ENCODE measurements at regions not wholly inside any gene's neighbourhood (a gene's known extent, or its start where the extent isn't known, plus 50 kb on each side); places are given as distances from the start of the nearest gene placed in this dataset.
"Not testable (repeated sequence)": the region's sequence is repeated elsewhere in the genome, so short reads cannot be mapped to it uniquely, and the experiment has no call there.

DNA sequence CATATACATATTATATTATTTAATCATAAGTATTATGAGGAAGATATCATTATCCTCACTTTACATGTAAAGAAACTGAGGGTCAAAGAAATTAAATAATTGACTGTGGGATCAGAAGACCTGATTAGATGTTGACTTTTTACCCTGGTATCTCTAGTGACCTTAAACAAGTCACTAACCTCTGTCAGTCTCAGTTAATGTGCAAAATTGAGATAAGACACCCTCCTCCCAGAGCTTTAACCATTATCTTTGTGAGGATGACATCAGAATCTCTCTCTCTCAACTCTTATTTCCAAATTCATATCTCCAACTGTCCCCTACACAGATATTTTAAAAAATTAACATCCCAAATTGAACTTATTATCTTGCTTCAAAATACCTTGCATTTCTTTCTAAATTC, 177.8 kb downstream of the KLHL28 start:
- DNase-seq: no peak

DNA sequence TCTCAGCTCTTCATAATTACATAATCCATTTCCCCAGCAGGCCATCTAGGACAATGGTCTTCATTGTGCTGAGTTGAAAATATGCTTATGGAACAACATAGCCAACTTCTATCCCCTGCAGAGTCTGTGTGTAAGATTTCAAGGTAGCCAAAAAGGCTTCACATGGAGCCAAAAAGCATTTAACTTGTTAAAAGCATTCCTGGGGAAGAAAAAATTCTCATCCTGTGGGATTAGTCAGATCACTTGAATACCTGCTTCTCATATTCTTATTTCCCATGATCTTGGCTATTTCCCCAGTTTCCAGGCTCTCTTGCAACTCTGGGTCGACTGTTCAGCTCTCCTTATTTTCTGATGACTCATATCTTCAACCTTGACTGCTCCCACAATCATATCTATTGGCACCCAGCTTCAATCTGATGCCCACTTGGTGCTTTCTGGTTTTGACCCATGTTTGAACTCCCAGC, 178.9 kb downstream of the KLHL28 start:
- DNase-seq: no peak

DNA sequence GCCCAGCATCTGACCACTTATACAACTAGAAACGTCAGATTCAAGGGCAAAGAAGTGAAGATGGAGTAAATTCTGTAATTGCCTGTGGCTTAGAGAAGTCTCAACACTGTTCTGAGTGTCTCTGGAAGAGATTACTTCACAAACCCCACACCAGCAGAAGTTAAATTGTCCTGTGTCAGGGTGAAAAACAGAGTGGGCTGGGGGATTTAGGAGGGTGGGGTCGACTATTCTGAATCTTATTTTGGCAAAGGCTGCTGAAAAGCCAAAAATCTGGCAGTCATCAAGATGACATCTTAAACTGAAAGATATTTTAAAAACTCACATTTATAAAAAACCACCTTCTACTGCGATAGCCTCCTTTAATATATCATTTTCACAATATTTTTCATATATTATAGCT, 180.8 kb downstream of the KLHL28 start:
- no peak for DNase-seq

DNA sequence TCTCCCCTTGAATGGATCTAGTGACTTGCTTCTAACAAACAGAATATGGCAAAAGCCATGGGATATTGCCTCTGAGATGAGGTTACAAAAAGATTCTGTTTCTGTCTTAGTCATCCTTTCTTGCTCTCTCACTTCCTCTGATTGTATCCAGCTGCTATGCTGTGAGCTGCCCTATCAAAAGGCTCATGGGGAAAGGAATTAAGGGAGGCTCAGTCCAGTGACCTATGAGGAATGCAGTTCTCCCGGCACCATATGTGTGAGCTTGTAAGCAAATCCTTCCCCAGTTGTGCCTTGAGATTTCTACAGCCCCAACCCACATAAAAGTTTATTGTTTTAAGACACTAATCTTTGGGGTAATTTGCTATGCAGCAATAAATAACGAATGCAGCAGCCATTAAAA, 183.1 kb downstream of the KLHL28 start:
- DNase-seq: no peak

DNA sequence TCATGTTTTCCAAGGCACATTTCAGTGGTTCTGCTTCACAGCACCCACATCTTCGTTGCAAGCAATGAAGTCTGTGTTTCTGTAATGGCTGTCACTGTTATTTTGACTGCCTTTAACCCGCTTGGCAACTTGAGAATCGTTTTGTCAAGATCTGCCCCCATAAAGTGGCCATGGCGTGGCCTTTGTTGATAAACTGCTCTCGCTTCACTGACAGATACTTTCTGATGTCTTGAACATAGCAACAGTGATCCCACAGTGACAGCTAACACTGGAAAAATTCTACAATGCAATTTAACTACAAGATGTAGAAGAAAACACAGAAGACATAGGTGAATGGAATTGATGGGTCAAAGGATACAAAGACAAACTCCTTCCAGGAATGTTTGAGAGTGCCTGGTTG, 184.2 kb downstream of the KLHL28 start:
- no peak for DNase-seq

DNA sequence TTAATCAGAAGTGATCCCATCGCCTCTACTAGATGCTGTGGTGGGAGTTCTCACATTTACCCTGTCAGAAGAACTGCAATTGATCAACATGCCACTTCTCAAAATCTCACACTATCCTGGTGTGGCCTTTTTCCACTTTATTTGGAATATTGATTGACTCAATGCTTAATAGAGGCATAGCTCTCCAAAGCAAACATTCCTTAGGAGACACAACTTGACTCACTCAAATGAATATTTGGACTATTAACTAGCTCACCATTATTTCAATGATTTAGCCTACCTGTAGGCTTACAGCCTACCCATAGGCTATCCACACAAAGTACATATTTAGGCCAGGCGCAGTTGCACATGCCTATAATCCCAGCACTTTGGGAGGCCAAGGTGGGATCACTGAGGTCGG, 186.5 kb downstream of the KLHL28 start:
- no peak for DNase-seq

DNA sequence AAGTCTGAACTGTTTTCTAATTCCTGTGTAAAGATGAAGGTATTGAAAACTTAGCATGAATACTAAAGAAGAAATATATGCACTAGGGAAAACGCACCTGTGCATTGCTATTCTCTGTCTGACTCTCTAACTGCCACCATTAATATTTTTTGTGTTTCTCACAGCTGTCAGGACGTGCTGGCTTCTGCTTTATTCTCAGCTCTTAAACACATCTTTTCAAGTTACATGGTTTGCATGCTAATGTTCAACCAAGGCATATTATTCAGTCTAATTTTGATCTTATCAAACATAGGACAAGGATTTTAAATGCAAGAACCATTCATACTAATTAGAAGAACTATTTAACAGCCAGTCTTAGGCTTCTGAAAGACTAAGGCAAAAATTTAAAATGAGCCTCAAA, 187.4 kb downstream of the KLHL28 start:
- DNase-seq: no peak

DNA sequence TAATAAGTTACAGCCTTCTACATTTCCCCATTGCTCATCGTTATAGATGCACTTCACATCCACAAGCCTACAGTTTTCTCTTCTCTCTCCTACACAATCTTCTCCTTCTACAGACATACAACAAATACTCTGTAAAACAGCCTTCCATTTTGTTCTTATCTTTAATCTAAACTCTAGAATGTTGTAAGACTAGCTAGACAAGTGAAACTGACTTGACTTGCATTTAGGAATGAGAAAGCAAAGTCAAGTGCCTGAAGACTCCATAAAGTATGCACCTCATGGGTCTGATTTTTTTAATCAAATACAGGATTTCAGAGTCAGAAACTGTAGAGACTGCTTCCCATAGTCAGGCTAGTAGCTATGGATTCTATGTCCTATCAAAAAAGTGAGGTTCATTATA, 190.3 kb downstream of the KLHL28 start:
- DNase-seq: no peak

DNA sequence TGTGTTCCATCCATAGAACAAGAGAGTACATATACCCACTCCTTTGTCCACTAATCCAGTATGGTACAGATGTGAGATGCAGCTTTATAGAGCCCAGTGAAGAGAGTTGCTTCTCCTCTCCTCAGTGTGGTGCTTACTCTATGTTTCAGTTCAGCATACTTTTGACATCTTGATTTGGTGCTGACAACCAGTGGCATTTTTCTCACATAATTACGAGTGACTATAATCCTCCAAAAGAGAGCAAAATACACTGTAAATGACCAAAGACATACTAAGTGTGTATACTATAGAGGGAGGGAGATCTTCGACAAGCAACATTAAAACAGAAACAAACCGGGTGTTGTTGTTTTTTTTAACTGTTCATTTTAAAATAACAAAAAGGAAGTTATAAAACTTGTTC, 191.5 kb downstream of the KLHL28 start:
- DNase-seq: no peak

DNA sequence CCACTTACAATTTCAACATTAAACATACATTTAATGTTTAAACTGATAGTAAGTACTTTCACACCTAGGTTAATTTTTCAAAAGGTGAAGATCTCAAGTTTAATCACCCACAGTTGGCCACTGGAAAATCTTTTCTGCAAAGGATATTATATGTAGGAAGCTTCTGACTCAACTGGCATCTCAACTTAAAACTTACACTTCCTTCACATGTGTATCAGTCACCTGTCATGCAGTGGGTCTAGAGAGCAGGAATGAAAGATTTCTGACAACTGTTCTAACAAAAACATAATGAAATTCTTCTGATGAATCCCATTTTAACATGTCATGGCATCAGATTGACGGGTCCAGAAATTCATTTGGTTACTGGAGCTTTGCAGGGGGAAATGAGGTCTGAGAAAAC, 192.8 kb downstream of the KLHL28 start:
- no peak for DNase-seq

DNA sequence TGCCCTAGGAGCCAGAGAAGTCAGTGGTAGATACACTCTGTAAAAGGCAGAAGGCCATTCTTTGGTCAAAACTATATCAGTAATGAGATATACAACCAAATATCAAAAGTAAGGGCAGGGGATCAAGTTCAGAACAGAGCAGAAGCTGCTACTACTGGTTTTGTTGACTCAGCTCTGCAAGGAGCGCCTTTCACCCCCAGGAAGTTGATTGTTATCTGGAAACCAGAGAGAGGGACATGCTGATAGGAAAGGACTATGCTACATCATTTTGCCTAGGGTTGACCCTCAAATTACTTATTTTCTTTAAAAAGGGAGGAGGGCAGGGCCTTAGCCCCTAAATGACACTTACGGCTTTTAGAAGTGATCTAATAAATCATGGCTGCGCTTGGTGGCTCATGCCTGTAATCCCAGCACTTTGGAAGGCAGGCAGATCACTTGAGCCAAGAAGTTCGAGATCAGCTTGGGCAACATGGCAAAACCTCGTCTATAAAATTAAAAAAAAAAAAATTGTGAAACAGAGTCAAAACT, 194.0 kb downstream of the KLHL28 start:
- DNase-seq: no peak

DNA sequence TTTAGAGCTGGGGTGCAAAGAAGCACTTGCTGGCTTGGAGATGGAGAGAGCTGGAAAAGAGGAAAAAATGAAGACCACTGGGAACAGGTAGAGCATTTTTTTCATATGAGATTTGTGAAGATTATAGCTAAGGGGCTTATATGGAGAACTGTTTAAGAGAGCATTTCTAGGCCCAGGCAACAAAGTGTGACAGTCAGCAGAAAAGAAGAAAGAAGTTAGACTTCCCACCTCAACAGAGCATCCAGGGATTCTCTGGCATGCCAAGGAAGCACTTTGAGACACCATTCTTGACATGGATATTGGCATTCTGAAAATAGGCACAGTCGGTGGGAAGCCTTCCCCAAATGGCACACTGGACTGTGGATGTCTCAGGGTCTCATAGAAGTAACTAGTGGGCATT, 195.5 kb downstream of the KLHL28 start:
- DNase-seq: no peak

DNA sequence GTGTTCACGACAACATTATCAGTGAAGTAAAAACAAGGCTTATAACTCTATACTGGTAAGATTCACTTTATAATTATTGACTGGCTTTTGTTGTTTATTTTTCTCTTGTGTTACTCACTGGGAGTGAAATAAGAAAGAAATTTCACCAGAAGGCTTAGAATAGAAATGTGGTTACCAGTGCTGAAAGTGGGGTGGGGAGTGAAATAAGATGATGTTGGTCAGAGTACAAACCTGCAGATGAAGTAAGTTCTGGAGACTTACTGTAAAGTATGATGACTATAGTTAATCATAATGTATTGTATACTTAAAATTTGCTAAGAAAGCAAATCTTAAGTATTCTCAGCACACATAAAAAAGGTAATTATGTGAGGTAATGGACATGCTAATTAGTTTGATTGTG, 198.4 kb downstream of the KLHL28 start:
- DNase-seq: no peak

DNA sequence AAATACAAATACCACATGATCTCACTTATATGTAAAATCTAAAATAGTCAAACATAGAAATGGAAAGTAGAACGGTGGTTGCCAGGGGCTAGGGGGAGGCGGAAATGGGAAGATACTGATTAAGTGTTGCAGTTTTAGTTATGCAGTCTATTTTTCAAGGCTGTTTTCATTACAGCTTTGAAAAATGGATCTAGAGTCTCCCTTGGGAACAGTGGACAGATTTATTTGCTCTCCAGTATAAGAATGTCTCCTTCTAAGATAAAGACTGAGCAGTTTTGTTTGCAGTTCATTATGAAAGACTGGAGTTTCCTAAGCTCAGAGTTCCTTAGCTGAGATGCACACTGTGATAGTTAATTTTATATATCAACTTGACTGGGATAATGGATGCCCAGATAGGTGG, 202.5 kb downstream of the KLHL28 start:
- DNase-seq: no peak

DNA sequence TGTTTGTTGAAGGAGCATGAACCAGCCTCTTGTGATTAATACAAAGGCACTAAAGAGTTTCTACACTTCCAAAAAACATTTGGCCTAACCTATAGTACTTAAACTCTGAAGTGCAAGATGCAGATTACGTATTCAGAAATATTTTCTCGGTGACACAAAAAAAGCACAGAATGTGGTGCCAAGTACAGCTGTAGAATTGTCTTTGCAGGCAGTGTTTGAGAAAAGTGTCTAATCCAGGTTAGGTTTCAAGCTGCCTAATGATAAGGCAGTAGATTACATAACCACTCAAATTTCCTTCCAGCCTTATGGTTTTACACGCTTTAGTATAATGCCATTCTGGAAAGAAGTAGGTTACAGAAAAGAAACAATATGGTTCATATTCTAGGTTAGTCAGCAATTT, 205.2 kb downstream of the KLHL28 start:
- no peak for DNase-seq

DNA sequence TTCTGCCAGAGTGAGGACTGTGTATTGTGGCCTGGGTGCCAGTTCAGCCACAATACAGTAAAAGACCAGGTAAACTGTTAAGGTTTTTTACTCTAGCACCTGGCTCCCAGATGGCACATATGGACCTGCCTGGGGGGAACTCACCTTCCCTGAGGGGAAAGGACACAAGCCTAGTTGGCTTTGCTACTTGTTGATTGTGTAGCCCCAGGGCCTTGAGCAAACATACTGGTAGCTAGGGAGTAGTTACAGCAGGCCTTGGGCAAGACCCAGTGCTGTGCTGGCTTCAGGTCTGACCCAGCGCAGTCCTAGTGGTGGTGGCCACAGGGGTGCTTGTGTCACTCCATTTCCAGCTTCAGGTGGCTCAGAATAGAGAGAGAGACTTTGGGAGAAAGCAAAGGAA, 216.4 kb downstream of the KLHL28 start:
- no peak for DNase-seq

DNA sequence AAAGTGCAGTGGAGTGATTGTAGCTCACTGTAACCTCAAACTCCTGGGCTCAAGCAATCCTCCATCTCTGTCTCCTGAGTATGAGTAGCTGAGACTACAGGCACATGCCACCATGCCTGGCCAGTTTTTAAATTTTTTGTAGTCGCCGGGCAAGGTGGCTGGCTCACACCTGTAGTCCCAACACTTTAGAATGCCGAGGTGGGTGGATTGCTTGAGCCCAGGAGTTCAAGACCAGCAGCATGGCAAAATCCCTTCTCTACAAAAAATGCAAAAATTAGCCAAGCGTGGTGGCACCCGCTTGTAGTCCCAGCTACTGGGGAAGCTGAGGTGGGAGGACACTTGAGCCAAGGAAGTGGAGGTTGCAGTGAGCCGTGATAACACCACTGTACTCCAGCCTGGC, 219.5 kb downstream of the KLHL28 start:
- DNase-seq: no peak

DNA sequence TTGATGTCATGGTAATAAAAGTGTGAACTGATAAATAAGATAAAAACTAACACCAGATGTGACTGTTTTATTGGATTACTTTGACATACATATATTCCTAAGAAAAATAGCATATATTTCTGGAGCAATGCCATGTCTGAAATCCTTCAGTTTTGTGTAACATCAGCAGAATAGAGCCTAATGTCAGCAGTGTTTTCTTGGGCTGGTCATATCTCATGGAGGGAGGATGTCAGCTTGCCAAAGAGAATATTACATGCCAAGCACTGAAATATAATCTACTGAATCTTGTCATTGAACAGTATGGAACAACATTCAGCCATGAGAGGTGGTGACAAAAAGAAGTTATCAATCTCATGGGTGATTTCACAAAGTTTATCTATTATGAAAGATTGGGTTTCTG, 220.3 kb downstream of the KLHL28 start:
- no peak for DNase-seq

DNA sequence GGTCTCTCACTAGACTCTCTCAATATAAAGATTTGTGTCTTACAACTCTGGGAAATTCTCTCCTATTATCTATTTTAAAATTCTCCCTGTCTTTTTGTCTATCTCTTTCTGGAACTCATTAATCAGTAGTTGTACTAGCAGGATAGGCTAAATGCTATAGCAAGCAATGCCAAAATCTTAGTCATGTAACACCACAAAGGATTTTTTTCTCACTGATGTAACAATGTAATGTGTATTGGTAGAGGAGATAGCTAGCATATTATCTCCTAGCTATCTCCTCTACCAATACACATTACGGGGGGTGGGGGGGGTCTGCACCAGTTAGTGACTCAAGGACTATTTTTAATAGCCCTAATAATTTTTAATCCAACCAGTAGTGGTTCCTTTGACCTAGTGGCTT, 225.4 kb downstream of the KLHL28 start:
- DNase-seq: no peak

DNA sequence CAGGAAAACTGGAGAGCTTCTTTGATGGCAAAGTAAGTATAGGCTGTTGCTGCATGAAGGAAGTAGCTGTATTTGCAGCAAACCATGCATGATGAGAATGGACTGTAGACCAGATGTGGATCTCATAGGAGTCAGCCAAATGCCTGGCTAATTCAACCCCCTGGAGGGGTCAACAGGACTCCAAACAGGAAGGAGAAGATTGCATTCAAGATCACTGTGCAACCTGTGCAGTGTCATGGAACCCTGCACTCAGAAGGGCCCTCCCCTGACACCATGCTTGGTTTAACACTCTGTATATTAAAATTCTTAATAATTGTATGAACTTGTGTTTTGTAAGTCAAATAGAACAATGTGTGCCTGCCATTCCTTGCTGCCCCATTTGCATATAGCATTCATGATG, 225.1 kb upstream of the FSCB start:
- DNase-seq: no peak

DNA sequence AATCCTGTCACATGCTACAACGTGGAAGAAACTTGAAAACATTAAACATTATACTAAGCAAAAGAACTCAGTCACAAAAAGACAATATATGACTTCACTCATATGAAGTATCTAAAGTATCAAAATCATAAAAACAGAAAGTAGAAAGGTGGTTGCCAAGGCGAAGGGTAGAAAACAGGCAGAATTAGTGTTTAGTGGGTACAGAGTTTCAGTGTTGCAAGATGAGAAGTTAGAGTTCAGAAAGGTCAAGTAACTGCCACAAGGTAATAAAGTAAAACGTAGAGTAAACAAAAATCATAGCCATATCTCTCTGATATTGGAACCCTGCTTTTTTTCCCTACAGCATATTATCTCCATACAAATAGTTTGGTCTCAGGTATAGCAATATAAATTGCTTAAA, 223.8 kb upstream of the FSCB start:
- DNase-seq: no peak

DNA sequence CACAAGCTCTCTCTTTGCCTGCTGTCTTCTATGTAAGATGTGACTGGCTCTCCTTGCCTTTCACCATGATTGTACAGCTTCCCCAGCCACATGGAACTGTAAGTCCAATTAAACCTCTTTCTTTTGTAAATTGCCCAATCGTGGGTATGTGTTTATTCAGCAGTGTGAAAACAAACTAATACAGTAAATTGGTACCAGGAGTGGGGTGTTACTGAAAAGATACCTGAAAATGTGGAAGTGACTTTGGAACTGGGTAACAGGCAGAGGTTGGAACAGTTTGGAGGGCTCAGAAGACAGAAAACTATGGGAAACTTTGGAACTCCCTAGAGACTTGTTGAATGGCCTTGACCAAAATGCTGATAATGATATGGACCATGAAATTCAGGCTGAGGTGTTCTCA, 214.3 kb upstream of the FSCB start:
- not testable (repeated sequence) for DNase-seq

DNA sequence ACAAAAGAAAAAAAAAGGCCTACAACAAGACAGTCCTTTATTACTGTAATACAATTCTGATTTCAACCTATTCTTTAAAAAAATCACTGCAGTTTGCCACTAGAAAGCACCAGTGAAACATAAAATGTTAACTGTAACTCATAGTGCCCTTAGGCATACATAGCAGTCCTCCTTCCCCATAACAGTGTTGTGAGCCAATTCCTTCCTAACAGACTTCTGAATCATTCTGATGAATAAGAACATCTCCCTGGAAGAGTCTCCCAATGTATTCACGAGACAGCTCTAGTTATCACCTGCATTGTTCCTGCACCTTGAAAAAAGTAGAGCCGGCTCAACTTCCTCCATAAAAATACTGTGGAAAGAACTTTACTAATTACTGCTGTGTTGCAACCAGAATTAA, 213.6 kb upstream of the FSCB start:
- no peak for DNase-seq

DNA sequence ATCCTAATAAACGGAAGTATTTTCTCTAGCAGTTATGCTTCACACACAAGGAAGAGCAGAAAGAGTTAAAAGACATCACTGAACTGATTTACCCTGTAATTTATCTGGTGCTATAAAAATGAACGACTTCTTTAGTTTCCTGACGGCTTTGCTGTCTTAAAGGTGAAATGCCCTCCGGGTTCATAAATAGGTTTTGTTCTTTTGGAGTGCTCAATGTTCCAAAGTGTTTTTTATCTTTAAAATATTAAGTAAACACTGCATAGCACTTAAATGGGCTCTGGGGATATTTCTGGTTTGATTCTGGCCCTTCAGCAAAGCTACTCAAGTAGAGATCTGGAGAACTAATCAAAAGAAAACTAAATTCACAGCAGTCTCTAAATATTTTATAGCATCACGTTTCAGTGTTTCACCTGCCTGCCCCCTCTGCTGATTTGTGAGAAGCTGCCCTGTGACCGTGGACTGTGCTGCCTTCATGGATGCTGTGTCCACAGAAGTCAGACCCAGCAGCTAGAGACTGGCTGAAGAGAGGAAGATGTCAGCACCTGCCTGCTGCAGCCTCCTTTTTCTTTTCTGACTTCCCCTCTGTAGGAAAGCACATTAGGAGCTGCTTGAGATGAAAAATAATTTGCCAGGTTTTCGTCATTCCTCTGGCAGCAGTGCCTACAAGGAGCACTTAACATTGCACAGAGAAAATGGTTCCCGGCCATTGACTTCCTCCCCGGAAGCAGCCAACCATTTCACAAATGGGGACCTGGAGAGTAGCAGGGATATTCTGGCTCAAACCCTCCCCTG, 205.1 kb upstream of the FSCB start:
- no peak for DNase-seq

DNA sequence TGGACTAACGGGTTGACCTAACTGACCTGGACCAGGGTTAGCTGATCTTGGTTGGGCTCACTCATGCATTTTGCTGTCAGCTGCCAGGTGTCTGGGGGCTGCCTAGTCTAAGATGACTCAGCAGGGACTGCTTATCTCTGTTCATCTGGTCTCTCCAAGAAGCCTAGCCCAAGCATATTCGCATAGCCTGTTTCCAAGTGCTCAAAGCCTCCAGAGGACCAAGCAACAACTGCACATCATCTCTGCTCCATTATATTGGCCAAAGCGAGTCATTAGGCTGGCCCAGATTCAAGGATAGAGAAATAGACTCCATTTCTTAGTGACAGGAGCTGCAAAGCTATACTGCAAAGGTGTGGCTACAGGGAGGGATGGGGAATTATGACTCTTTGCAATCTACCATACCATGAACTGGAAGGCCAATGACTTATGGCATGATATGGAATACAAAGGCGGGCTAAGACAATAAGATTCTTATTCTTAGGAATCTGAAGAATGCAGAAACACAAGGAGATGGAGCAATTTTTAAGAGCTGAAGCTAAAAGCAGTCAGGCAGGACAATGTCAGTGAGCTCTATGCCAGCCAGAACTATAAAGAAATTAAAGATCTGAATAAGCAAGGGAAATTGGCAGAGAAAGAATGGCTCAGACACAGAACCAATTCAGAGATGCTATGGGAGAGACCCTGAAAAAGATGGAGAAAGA, 194.6 kb upstream of the FSCB start:
- DNase-seq: no peak

All from RPMI8226 (cell line).